ENCODE measurements at regions not wholly inside any gene's neighbourhood (a gene's known extent, or its start where the extent isn't known, plus 50 kb on each side); places are given as distances from the start of the nearest gene placed in this dataset.

GRCh38 chr1:17995480-17995879 lies 112.1 kb upstream of the IGSF21 start:
- TF ChIP-seq TAF1 (IDR thresholded peaks at IDR 0.05; ENCODE audit: borderline replicate concordance, insufficient read depth, low read length): no peak
- no peak for TF ChIP-seq POLR2AphosphoS5 (IDR thresholded peaks at IDR 0.05; ENCODE audit: low read depth, low read length)
- TF ChIP-seq, protein P1, sequence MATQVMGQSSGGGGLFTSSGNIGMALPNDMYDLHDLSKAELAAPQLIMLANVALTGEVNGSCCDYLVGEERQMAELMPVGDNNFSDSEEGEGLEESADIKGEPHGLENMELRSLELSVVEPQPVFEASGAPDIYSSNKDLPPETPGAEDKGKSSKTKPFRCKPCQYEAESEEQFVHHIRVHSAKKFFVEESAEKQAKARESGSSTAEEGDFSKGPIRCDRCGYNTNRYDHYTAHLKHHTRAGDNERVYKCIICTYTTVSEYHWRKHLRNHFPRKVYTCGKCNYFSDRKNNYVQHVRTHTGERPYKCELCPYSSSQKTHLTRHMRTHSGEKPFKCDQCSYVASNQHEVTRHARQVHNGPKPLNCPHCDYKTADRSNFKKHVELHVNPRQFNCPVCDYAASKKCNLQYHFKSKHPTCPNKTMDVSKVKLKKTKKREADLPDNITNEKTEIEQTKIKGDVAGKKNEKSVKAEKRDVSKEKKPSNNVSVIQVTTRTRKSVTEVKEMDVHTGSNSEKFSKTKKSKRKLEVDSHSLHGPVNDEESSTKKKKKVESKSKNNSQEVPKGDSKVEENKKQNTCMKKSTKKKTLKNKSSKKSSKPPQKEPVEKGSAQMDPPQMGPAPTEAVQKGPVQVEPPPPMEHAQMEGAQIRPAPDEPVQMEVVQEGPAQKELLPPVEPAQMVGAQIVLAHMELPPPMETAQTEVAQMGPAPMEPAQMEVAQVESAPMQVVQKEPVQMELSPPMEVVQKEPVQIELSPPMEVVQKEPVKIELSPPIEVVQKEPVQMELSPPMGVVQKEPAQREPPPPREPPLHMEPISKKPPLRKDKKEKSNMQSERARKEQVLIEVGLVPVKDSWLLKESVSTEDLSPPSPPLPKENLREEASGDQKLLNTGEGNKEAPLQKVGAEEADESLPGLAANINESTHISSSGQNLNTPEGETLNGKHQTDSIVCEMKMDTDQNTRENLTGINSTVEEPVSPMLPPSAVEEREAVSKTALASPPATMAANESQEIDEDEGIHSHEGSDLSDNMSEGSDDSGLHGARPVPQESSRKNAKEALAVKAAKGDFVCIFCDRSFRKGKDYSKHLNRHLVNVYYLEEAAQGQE (IDR thresholded peaks at IDR 0.05; ENCODE audit: insufficient read depth in 1 of 2, low read depth in 2 of 2, low read length in 2 of 2): no peak
- no peak for TF ChIP-seq SIN3A (IDR thresholded peaks at IDR 0.05; ENCODE audit: borderline replicate concordance, insufficient read depth, low read length)
- TF ChIP-seq FOXP2 (optimal IDR thresholded peaks at IDR 0.05; ENCODE audit: borderline replicate concordance, extremely low read depth, extremely low read length, insufficient read depth): no peak
